Neuronal stem cell (in vitro differentiated cells): ENCODE measurements at regions not wholly inside any gene's neighbourhood (a gene's known extent, or its start where the extent isn't known, plus 50 kb on each side); places are given as distances from the start of the nearest gene placed in this dataset.

Source experiments
- DNase-seq: peaks from one replicate; pipeline ENCODE4 v3.0.0-alpha.2; 2013; ENCODE audit warnings: low spot score
- H2AFZ ChIP-seq: one replicate; pipeline ENCODE4 v1.6.1; 2013; ENCODE audit warnings: mild to moderate bottlenecking, low read length, inconsistent platforms
- H2AK5ac ChIP-seq: 2 replicates; pipeline ENCODE4 v1.6.1; 2013; ENCODE audit warnings: low read depth, mild to moderate bottlenecking, inconsistent platforms, low read length, moderate library complexity, mixed read lengths
- H2BK120ac ChIP-seq: 2 replicates; pipeline ENCODE4 v1.6.1; 2013; ENCODE audit warnings: low read depth, mild to moderate bottlenecking, inconsistent platforms, low read length, moderate library complexity, mixed read lengths
- H2BK12ac ChIP-seq: one replicate; pipeline ENCODE4 v1.6.1; 2013; ENCODE audit warnings: low read length, inconsistent platforms
- H2BK15ac ChIP-seq: 2 replicates; pipeline ENCODE4 v1.6.1; 2013; ENCODE audit warnings: mild to moderate bottlenecking, low read length, inconsistent platforms, mixed read lengths
- H2BK5ac ChIP-seq: one replicate; pipeline ENCODE4 v1.6.1; 2013; ENCODE audit warnings: inconsistent platforms, mild to moderate bottlenecking, low read length, moderate library complexity
- H3K14ac ChIP-seq: one replicate; pipeline ENCODE4 v1.6.1; 2013; ENCODE audit warnings: low read length, inconsistent platforms
- H3K18ac ChIP-seq: 2 replicates; pipeline ENCODE4 v1.6.1; 2013; ENCODE audit warnings: low read length, inconsistent platforms
- H3K23ac ChIP-seq: 2 replicates; pipeline ENCODE4 v1.6.1; 2013; ENCODE audit warnings: low read depth, mild to moderate bottlenecking, mixed read lengths, low read length, inconsistent platforms; ENCODE audit not compliant: poor library complexity
- H3K27ac ChIP-seq: replicated peaks from 3 replicates; pipeline ENCODE4 v1.5.1; 2013; ENCODE audit warnings: low read length, inconsistent platforms
- H3K27me3 ChIP-seq, 3 experiments: 2 replicates each; pipeline ENCODE4 v1.6.1; 2013; ENCODE audit warnings: low read length in 3 of 3, mild to moderate bottlenecking in 2 of 3, inconsistent platforms in 1 of 3, low read depth in 1 of 3, mixed read lengths in 1 of 3, moderate library complexity in 1 of 3; ENCODE audit not compliant: control insufficient read depth in 3 of 3, insufficient read depth in 3 of 3
- H3K36me3 ChIP-seq, 2 donors: replicated peaks in 1 of 2; 2 replicates each; pipeline ENCODE4 v1.6.1; 2013; ENCODE audit warnings: low read length in 2 of 2; ENCODE audit not compliant: control insufficient read depth in 2 of 2, insufficient read depth in 2 of 2
- H3K4ac ChIP-seq: 2 replicates; pipeline ENCODE4 v1.6.1; 2013; ENCODE audit warnings: inconsistent platforms, mild to moderate bottlenecking, low read length, moderate library complexity
- H3K4me1 ChIP-seq, 2 donors: 1 replicate in 1 of 2; 2 replicates in 1 of 2; pipeline ENCODE4 v1.6.1; 2013; ENCODE audit warnings: low read length in 2 of 2, low read depth in 1 of 2; ENCODE audit not compliant: control insufficient read depth in 2 of 2, insufficient read depth in 1 of 2
- H3K4me2 ChIP-seq: one replicate; pipeline ENCODE4 v1.6.1; 2013; ENCODE audit warnings: mild to moderate bottlenecking, low read length, inconsistent platforms; ENCODE audit not compliant: insufficient read depth, poor library complexity, severe bottlenecking
- H3K4me3 ChIP-seq, 2 donors: 2 replicates each; pipeline ENCODE4 v1.5.1; 2013; ENCODE audit warnings: low read length in 2 of 2, mild to moderate bottlenecking in 2 of 2, inconsistent platforms in 1 of 2, moderate library complexity in 1 of 2
- H3K79me1 ChIP-seq: one replicate; pipeline ENCODE4 v1.6.1; 2013; ENCODE audit warnings: low read depth, mild to moderate bottlenecking, inconsistent platforms, low read length, moderate library complexity
- H3K9ac ChIP-seq: one replicate; pipeline ENCODE4 v1.6.1; 2013; ENCODE audit warnings: mild to moderate bottlenecking, low read depth, low read length, inconsistent platforms; ENCODE audit not compliant: poor library complexity
- H3K9me3 ChIP-seq, 2 donors: replicated peaks in 1 of 2; 2 replicates each; pipeline versions ENCODE3 to v1.6.1; 2013; ENCODE audit warnings: low read length in 2 of 2, mild to moderate bottlenecking in 2 of 2, inconsistent platforms in 1 of 2, low read depth in 1 of 2, mixed read lengths in 1 of 2, moderate library complexity in 1 of 2; ENCODE audit not compliant: control insufficient read depth in 2 of 2, insufficient read depth in 1 of 2
- H4K8ac ChIP-seq: one replicate; pipeline ENCODE4 v1.6.1; 2013; ENCODE audit warnings: low read depth, mild to moderate bottlenecking, inconsistent platforms, low read length, moderate library complexity
- H4K91ac ChIP-seq: one replicate; pipeline ENCODE4 v1.6.1; 2013; ENCODE audit warnings: low read length, low read depth, mild to moderate bottlenecking, inconsistent platforms; ENCODE audit not compliant: poor library complexity
- WGBS, 2 donors: extraction: QIAGEN DNeasy Blood & Tissue Kit; methylation state at CpG; one replicate each; pipeline ENCODE4 v1.1.7; 2013; ENCODE audit warnings: missing lambda C conversion rate in 2 of 2, mixed read lengths in 1 of 2; ENCODE audit not compliant: insufficient read length in 2 of 2, insufficient replicate concordance in 1 of 2; ENCODE audit errors: extremely low coverage in 2 of 2; 5-methylcytosine and 5-hydroxymethylcytosine counted together

- no peak overlapping the region for H3K9ac ChIP-seq
- no peak overlapping the region for H2BK5ac ChIP-seq
- H3K4ac ChIP-seq: no peak overlapping the region
- H3K9me3 ChIP-seq: no peaks in the 10 kb centered on the region
- H3K4me1 ChIP-seq: peaks cover 0 to 4% of the 10 kb centered on the region in 2 donors
- H3K14ac ChIP-seq: no peak overlapping the region
- H2BK15ac ChIP-seq: no peak overlapping the region
- no peak overlapping the region for H4K91ac ChIP-seq
- H3K27ac ChIP-seq: no peak overlapping the region
- no peak overlapping the region for H2AFZ ChIP-seq
- WGBS, 2 donors: no CpG with 5 or more reads among the region's 1 CpG
- H2BK120ac ChIP-seq: no peak overlapping the region
- no peak for DNase-seq
- H2BK12ac ChIP-seq: no peak overlapping the region
- peaks cover 0 to 3% (median 0%) of the 10 kb centered on the region in 3 experiments for H3K27me3 ChIP-seq
- H2AK5ac ChIP-seq: no peak overlapping the region
- H3K4me3 ChIP-seq: no peak overlapping the region
- no peaks in the 10 kb centered on the region for H3K36me3 ChIP-seq
- no peak overlapping the region for H3K4me2 ChIP-seq
- no peak overlapping the region for H3K23ac ChIP-seq
- H3K18ac ChIP-seq: no peak overlapping the region
- no peak overlapping the region for H4K8ac ChIP-seq
- H3K79me1 ChIP-seq: no peaks in the 10 kb centered on the region
Observed at GRCh38 chr2:136290326-136290725, 172.4 kb upstream of the CXCR4 start.

GRCh38 chr2:136288249-136288648, 170.3 kb upstream of the CXCR4 start:
- H3K4ac ChIP-seq: no peak overlapping the region
- no peaks in the 10 kb centered on the region for H3K79me1 ChIP-seq
- no peaks in the 10 kb centered on the region for H3K36me3 ChIP-seq
- H2BK5ac ChIP-seq: no peak overlapping the region
- H3K4me3 ChIP-seq: no peak overlapping the region
- no peak overlapping the region for H3K9ac ChIP-seq
- H3K23ac ChIP-seq: no peak overlapping the region
- peaks cover 0 to 3% (median 0%) of the 10 kb centered on the region in 3 experiments for H3K27me3 ChIP-seq
- H3K9me3 ChIP-seq: no peaks in the 10 kb centered on the region
- H3K18ac ChIP-seq: no peak overlapping the region
- no peak overlapping the region for H2AFZ ChIP-seq
- H3K14ac ChIP-seq: no peak overlapping the region
- no peak overlapping the region for H2AK5ac ChIP-seq
- no peak overlapping the region for H3K27ac ChIP-seq
- DNase-seq: no peak
- H2BK12ac ChIP-seq: no peak overlapping the region
- H3K4me2 ChIP-seq: no peak overlapping the region
- no peak overlapping the region for H2BK15ac ChIP-seq
- no peak overlapping the region for H4K91ac ChIP-seq
- H3K4me1 ChIP-seq: peaks cover 0 to 4% of the 10 kb centered on the region in 2 donors
- no CpG with 5 or more reads among the region's 6 CpGs for WGBS, 2 donors
- H4K8ac ChIP-seq: no peak overlapping the region
- no peak overlapping the region for H2BK120ac ChIP-seq

GRCh38 chr2:136286423-136286822, 168.5 kb upstream of the CXCR4 start:
- Histone ChIP-seq H2BK120ac (no peak overlapping the region), H3K4me1 (peaks cover 0 to 11% of the 10 kb centered on the region in 2 donors), H3K4me2 (no peak overlapping the region), H3K79me1 (no peaks in the 10 kb centered on the region), H2BK5ac (no peak overlapping the region), H3K18ac (no peak overlapping the region), H3K23ac (no peak overlapping the region), H3K9ac (no peak overlapping the region), H3K4me3 (no peak overlapping the region), H3K14ac (no peak overlapping the region), H3K4ac (no peak overlapping the region), H3K9me3 (no peaks in the 10 kb centered on the region), H2AFZ (no peak overlapping the region), H2AK5ac (no peak overlapping the region), H2BK15ac (no peak overlapping the region), H3K27me3 (peaks cover 0 to 3% (median 0%) of the 10 kb centered on the region in 3 experiments), H3K27ac (no peak overlapping the region), H4K8ac (no peak overlapping the region), H3K36me3 (no peaks in the 10 kb centered on the region), H2BK12ac (no peak overlapping the region), H4K91ac (no peak overlapping the region)
- WGBS, 2 donors: no CpG with 5 or more reads among the region's 3 CpGs
- no peak for DNase-seq

GRCh38 chr2:136284226-136285119, 166.5 kb upstream of the CXCR4 start:
- Histone ChIP-seq H3K27me3 (no peaks in the 10 kb centered on the region), H3K9ac (no peak overlapping the region), H3K14ac (no peak overlapping the region), H3K79me1 (no peaks in the 10 kb centered on the region), H2AK5ac (no peak overlapping the region), H3K4me3 (no peak overlapping the region), H2BK5ac (no peak overlapping the region), H2BK120ac (no peak overlapping the region), H4K8ac (no peak overlapping the region), H3K9me3 (no peaks in the 10 kb centered on the region), H4K91ac (no peak overlapping the region), H2BK12ac (no peak overlapping the region), H2BK15ac (no peak overlapping the region), H3K4me1 (peaks cover 0 to 11% of the 10 kb centered on the region in 2 donors), H3K36me3 (no peaks in the 10 kb centered on the region), H3K23ac (no peak overlapping the region), H3K18ac (no peak overlapping the region), H2AFZ (no peak overlapping the region), H3K4ac (no peak overlapping the region), H3K4me2 (no peak overlapping the region), H3K27ac (no peak overlapping the region)
- DNase-seq: no peak
- WGBS, 2 donors: no CpG with 5 or more reads among the region's 4 CpGs
